ENCODE measurements at regions not wholly inside any gene's neighbourhood (a gene's known extent, or its start where the extent isn't known, plus 50 kb on each side); places are given as distances from the start of the nearest gene placed in this dataset.

GRCh38 chr4:58653251-58653650 lies 1543.1 kb upstream of the IGFBP7 start:
- no peaks in the 10 kb centered on the region for H3K4me1 Mint-ChIP-seq (ENCODE audit: low read depth)
- H3K36me3 Mint-ChIP-seq (ENCODE audit: low read depth) = no peaks in the 10 kb centered on the region
- no peaks in the 10 kb centered on the region for H3K27me3 Mint-ChIP-seq (ENCODE audit: low read depth)
- H3K9me3 Mint-ChIP-seq = peaks cover 32% of the 10 kb centered on the region
- no peak for DNase-seq (ENCODE audit: low spot score)
- no peak overlapping the region for H3K4me3 Mint-ChIP-seq
- H3K27ac Mint-ChIP-seq = no peak overlapping the region

- Mint-ChIP-seq H3K36me3 (ENCODE audit: low read depth) (no peaks in the 10 kb centered on the region), H3K4me3 (no peak overlapping the region), H3K9me3 (peaks cover 24% of the 10 kb centered on the region), H3K4me1 (ENCODE audit: low read depth) (no peaks in the 10 kb centered on the region), H3K27me3 (ENCODE audit: low read depth) (no peaks in the 10 kb centered on the region), H3K27ac (no peak overlapping the region)
- no peak for DNase-seq (ENCODE audit: low spot score)
Measured at GRCh38 chr4:58649226-58649625, 1539.0 kb upstream of the IGFBP7 start.

DNA sequence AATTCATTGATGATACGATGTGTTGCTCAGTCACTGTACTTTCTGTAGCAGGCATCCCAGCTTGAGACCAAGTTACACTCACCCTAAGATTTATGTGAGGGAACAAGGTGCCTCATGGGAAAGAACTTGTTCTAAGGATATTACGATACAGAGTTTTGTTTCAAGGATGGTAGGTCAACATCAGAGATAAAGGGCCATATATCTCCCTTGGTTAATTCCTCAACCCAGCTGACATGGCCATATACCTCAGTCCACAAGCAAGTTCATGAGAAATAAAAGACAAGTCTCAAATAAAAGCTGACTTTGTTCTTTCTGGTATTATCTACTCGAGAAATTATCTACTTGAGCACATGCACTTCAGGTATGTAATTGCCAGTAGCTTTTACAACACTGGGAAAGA lies 1535.9 kb upstream of the IGFBP7 start:
- no peak for DNase-seq (ENCODE audit: low spot score)
- H3K36me3 Mint-ChIP-seq (ENCODE audit: low read depth) = no peaks in the 10 kb centered on the region
- H3K4me3 Mint-ChIP-seq = no peak overlapping the region
- H3K27ac Mint-ChIP-seq = no peak overlapping the region
- no peaks in the 10 kb centered on the region for H3K4me1 Mint-ChIP-seq (ENCODE audit: low read depth)
- H3K27me3 Mint-ChIP-seq (ENCODE audit: low read depth) = no peaks in the 10 kb centered on the region
- H3K9me3 Mint-ChIP-seq = peaks cover 26% of the 10 kb centered on the region

- Mint-ChIP-seq H3K4me1 (ENCODE audit: low read depth) (no peaks in the 10 kb centered on the region), H3K4me3 (no peak overlapping the region), H3K27me3 (ENCODE audit: low read depth) (no peaks in the 10 kb centered on the region), H3K27ac (no peak overlapping the region), H3K36me3 (ENCODE audit: low read depth) (no peaks in the 10 kb centered on the region), H3K9me3 (peaks cover 33% of the 10 kb centered on the region)
- DNase-seq (ENCODE audit: low spot score) = no peak
Measured at GRCh38 chr4:58644549-58644948, 1534.4 kb upstream of the IGFBP7 start.

DNA sequence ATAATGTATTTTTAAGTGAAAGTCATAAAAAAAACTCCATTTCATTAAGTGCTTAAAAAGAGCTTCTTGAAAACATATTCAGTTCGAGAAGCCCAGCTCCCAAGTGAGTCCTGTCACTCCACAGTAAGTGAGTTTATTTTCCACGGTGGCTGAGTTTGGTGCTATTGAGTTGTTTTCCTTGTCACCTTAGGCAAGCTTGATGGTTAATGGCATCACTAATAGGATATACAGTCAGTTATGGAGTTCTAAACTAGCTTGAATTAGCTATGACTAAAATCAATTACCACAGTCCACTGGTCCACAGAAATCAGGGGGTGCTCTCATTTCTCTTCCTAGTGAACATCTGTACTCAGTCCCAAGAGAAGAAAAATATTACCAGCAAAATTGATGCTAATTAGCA lies 1526.2 kb upstream of the IGFBP7 start:
- no peak overlapping the region for H3K4me3 Mint-ChIP-seq
- H3K27me3 Mint-ChIP-seq (ENCODE audit: low read depth) = no peaks in the 10 kb centered on the region
- H3K9me3 Mint-ChIP-seq = peaks cover 32% of the 10 kb centered on the region
- no peak for DNase-seq (ENCODE audit: low spot score)
- no peak overlapping the region for H3K27ac Mint-ChIP-seq
- no peaks in the 10 kb centered on the region for H3K4me1 Mint-ChIP-seq (ENCODE audit: low read depth)
- H3K36me3 Mint-ChIP-seq (ENCODE audit: low read depth) = no peaks in the 10 kb centered on the region

- no peaks in the 10 kb centered on the region for H3K27me3 Mint-ChIP-seq (ENCODE audit: low read depth)
- no peaks in the 10 kb centered on the region for H3K36me3 Mint-ChIP-seq (ENCODE audit: low read depth)
- no peak overlapping the region for H3K4me3 Mint-ChIP-seq
- H3K9me3 Mint-ChIP-seq = peaks cover 18% of the 10 kb centered on the region
- no peak for DNase-seq (ENCODE audit: low spot score)
- H3K27ac Mint-ChIP-seq = no peak overlapping the region
- H3K4me1 Mint-ChIP-seq (ENCODE audit: low read depth) = no peaks in the 10 kb centered on the region
Measured at GRCh38 chr4:58617226-58617625, 1507.0 kb upstream of the IGFBP7 start.

GRCh38 chr4:58611012-58611411 lies 1500.8 kb upstream of the IGFBP7 start:
- H3K36me3 Mint-ChIP-seq (ENCODE audit: low read depth) = no peaks in the 10 kb centered on the region

GRCh38 chr4:58606303-58606702 lies 1496.1 kb upstream of the IGFBP7 start:
- H3K4me1 Mint-ChIP-seq (ENCODE audit: low read depth) = no peaks in the 10 kb centered on the region
- no peaks in the 10 kb centered on the region for H3K27me3 Mint-ChIP-seq (ENCODE audit: low read depth)
- peaks cover 22% of the 10 kb centered on the region for H3K9me3 Mint-ChIP-seq
- no peak for DNase-seq (ENCODE audit: low spot score)
- H3K4me3 Mint-ChIP-seq = no peak overlapping the region
- no peak overlapping the region for H3K27ac Mint-ChIP-seq
- H3K36me3 Mint-ChIP-seq (ENCODE audit: low read depth) = no peaks in the 10 kb centered on the region

More at GRCh38 chr4:58611012-58611411, 1500.8 kb upstream of the IGFBP7 start:
- Mint-ChIP-seq H3K4me1 (ENCODE audit: low read depth) (no peaks in the 10 kb centered on the region), H3K27me3 (ENCODE audit: low read depth) (no peaks in the 10 kb centered on the region), H3K27ac (no peak overlapping the region), H3K9me3 (peaks cover 18% of the 10 kb centered on the region), H3K4me3 (no peak overlapping the region)
- DNase-seq (ENCODE audit: low spot score) = no peak

GRCh38 chr4:58603951-58604350 lies 1493.8 kb upstream of the IGFBP7 start:
- Mint-ChIP-seq H3K27me3 (ENCODE audit: low read depth) (no peaks in the 10 kb centered on the region), H3K9me3 (peaks cover 28% of the 10 kb centered on the region), H3K36me3 (ENCODE audit: low read depth) (no peaks in the 10 kb centered on the region), H3K4me1 (ENCODE audit: low read depth) (no peaks in the 10 kb centered on the region), H3K27ac (no peak overlapping the region), H3K4me3 (no peak overlapping the region)
- DNase-seq (ENCODE audit: low spot score) = no peak

- Mint-ChIP-seq H3K4me1 (ENCODE audit: low read depth) (no peaks in the 10 kb centered on the region), H3K9me3 (peaks cover 28% of the 10 kb centered on the region), H3K27me3 (ENCODE audit: low read depth) (no peaks in the 10 kb centered on the region), H3K27ac (no peak overlapping the region), H3K4me3 (no peak overlapping the region), H3K36me3 (ENCODE audit: low read depth) (no peaks in the 10 kb centered on the region)
- DNase-seq (ENCODE audit: low spot score) = no peak
Measured at GRCh38 chr4:58602731-58603359, 1492.7 kb upstream of the IGFBP7 start.

DNA sequence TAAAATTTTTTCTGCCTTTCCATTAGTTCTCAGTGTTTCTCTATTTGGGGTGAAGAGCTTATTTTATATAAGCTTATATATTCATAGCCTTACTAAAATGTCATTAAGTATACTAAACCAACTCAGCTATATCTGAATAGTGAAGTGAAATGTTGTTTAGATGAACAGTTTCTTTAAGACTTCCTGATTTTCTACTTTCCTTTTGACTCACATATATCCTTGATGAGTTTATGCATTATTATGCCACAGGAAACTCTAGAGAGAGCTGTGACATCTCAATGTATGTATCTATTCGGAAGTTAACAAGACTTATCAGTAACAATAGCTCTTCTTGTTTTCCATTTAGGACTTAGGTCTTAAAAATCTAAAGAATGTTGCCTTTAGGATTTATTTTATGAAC lies 1491.8 kb upstream of the IGFBP7 start:
- Mint-ChIP-seq H3K36me3 (ENCODE audit: low read depth) (no peaks in the 10 kb centered on the region), H3K27ac (no peak overlapping the region), H3K9me3 (peaks cover 32% of the 10 kb centered on the region), H3K4me1 (ENCODE audit: low read depth) (no peaks in the 10 kb centered on the region), H3K27me3 (ENCODE audit: low read depth) (no peaks in the 10 kb centered on the region), H3K4me3 (no peak overlapping the region)
- no peak for DNase-seq (ENCODE audit: low spot score)

GRCh38 chr4:58600290-58600689 lies 1490.1 kb upstream of the IGFBP7 start:
- DNase-seq (ENCODE audit: low spot score) = no peak
- Mint-ChIP-seq H3K27me3 (ENCODE audit: low read depth) (no peaks in the 10 kb centered on the region), H3K36me3 (ENCODE audit: low read depth) (no peaks in the 10 kb centered on the region), H3K4me1 (ENCODE audit: low read depth) (no peaks in the 10 kb centered on the region), H3K9me3 (peaks cover 35% of the 10 kb centered on the region), H3K27ac (no peak overlapping the region), H3K4me3 (no peak overlapping the region)

DNA sequence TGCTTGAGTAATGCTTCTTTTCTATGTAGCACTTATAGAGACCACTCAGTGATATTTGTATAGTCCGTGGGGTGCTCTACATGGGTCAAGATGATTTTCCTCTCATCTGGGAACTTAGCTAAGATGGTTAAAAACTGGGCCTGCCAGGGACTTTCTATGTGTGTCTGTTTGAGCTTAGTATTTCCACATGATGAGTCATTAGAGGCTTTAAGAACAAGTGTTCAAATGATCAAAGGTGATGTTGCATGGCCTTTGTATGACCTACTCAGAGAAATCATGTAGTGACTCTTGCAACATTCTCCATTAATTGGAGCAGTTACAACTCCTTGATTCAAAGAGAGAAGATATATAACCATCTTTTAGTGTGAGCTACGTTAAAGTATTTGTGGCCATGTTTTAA lies 1480.5 kb upstream of the IGFBP7 start:
- Mint-ChIP-seq H3K4me3 (no peak overlapping the region), H3K27ac (no peak overlapping the region)

GRCh38 chr4:58587856-58588255 lies 1477.7 kb upstream of the IGFBP7 start:
- no peaks in the 10 kb centered on the region for H3K27me3 Mint-ChIP-seq (ENCODE audit: low read depth)
- H3K4me3 Mint-ChIP-seq = no peak overlapping the region
- H3K4me1 Mint-ChIP-seq (ENCODE audit: low read depth) = no peaks in the 10 kb centered on the region
- DNase-seq (ENCODE audit: low spot score) = no peak
- H3K27ac Mint-ChIP-seq = no peak overlapping the region
- H3K9me3 Mint-ChIP-seq = peaks cover 38% of the 10 kb centered on the region
- H3K36me3 Mint-ChIP-seq (ENCODE audit: low read depth) = no peaks in the 10 kb centered on the region

More for the DNA sequence above, 1480.5 kb upstream of the IGFBP7 start:
- Mint-ChIP-seq H3K27me3 (ENCODE audit: low read depth) (no peaks in the 10 kb centered on the region), H3K9me3 (peaks cover 27% of the 10 kb centered on the region), H3K4me1 (ENCODE audit: low read depth) (no peaks in the 10 kb centered on the region), H3K36me3 (ENCODE audit: low read depth) (no peaks in the 10 kb centered on the region)
- DNase-seq (ENCODE audit: low spot score) = no peak

DNA sequence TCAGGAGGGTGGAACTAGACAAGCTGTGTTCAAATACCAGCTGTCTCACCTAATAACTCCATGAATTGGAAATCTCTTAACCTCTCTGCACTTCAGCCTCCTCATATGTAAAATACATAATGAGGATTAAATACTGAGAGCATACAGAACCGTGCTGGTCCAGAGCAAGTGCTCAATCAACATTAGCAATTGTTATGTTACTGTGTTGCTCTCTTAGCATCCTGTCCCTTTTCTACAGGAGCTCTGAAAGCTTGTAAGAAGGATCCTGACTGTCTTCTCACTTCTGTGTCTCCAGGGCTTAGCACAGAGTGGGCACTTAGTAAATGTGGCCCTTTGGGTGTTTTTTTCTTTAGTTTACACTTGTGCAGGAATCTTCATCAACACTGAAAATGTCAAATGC lies 1456.1 kb upstream of the IGFBP7 start:
- Mint-ChIP-seq H3K36me3 (ENCODE audit: low read depth) (no peaks in the 10 kb centered on the region), H3K27me3 (ENCODE audit: low read depth) (no peaks in the 10 kb centered on the region), H3K9me3 (peaks cover 29% of the 10 kb centered on the region), H3K27ac (no peak overlapping the region), H3K4me1 (ENCODE audit: low read depth) (no peaks in the 10 kb centered on the region), H3K4me3 (no peak overlapping the region)
- DNase-seq (ENCODE audit: low spot score) = no peak
